K562 (cell line): ENCODE measurements at regions not wholly inside any gene's neighbourhood (a gene's known extent, or its start where the extent isn't known, plus 50 kb on each side); places are given as distances from the start of the nearest gene placed in this dataset.

ENCODE experiments used
- ATAC-seq: fragments of 200-7000 bp; cut with Tn5 transposase; 3 replicates; pipeline ENCODE4 v1.9.1; 2020; ENCODE audit warnings: moderate library complexity
- BruUV-seq: library from RNA; stranded (reverse); fragments of 400-500 nt; replicated peaks from 2 replicates; lab custom pipeline; 2021; lab: Mats Ljungman, UMichigan
- CTCF ChIA-PET: fragments of 300-600 bp; formaldehyde crosslinking; extraction: SDS; loops from one replicate; lab custom pipeline; 2021; ENCODE audit warnings: low intra/inter-chr PET ratio; lab: Yijun Ruan, JAX
- POLR2A ChIA-PET: fragments of 300-600, 350-650 bp; sonication (Branson Sonifier 250); formaldehyde crosslinking; extraction: SDS; loops from one replicate; lab custom pipeline; 2021; ENCODE audit warnings: antibody characterized with exemption, inconsistent platforms; lab: Yijun Ruan, JAX
- DNase-seq, 4 experiments: peaks; one replicate each; pipeline versions ENCODE4 v3.0.0 to v3.0.0-alpha.2; 2011 to 2018; ENCODE audit warnings: low spot score in 3 of 4, mixed read lengths in 3 of 4; ENCODE audit errors: extremely low read depth in 1 of 4
- FAIRE-seq: peaks from 2 replicates; lab custom pipeline; 2011; peaks lifted over from hg19 to GRCh38; lab: Jason Lieb, UNC
- H2AFZ ChIP-seq: 2 replicates; pipeline ENCODE4 v1.6.0; 2011; ENCODE audit warnings: low read depth, low read length, control low read depth, inconsistent platforms
- H3K27ac ChIP-seq: fragments of 200-600 bp; 3 replicates; pipeline ENCODE4 v1.8.0; 2011; ENCODE audit warnings: low read depth, mild to moderate bottlenecking, control low read depth, inconsistent platforms, low read length, moderate library complexity, mixed read lengths; ENCODE audit errors: extremely low read depth
- H3K27me3 ChIP-seq, 2 experiments: fragments of 300-600 bp in 1 of 2; 2 replicates in 1 of 2; 3 replicates in 1 of 2; pipeline versions ENCODE4 v1.6.0 to v1.8.0; 2011; ENCODE audit warnings: inconsistent platforms in 2 of 2, low read length in 2 of 2, mild to moderate bottlenecking in 1 of 2, mixed read lengths in 1 of 2, moderate library complexity in 1 of 2; ENCODE audit not compliant: control insufficient read depth in 2 of 2, insufficient read depth in 2 of 2
- H3K36me3 ChIP-seq: fragments of 300-600 bp; 3 replicates; pipeline ENCODE4 v1.8.0; 2011; ENCODE audit warnings: mild to moderate bottlenecking, low read length, inconsistent platforms; ENCODE audit not compliant: control insufficient read depth, insufficient read depth
- H3K4me1 ChIP-seq, 2 experiments: fragments of 200-600 bp in 1 of 2; replicated peaks in 1 of 2; 2 replicates in 1 of 2; 3 replicates in 1 of 2; pipeline versions ENCODE4 v1.5.1 to v1.8.0; 2011; ENCODE audit warnings: inconsistent platforms in 2 of 2, low read length in 2 of 2, mild to moderate bottlenecking in 1 of 2, mixed read lengths in 1 of 2, moderate library complexity in 1 of 2; ENCODE audit not compliant: control insufficient read depth in 2 of 2, insufficient read depth in 2 of 2
- H3K4me2 ChIP-seq: 2 replicates; pipeline ENCODE4 v1.6.1; 2011; ENCODE audit warnings: low read length, control low read depth, inconsistent platforms, mixed read lengths; ENCODE audit not compliant: insufficient read depth
- H3K4me3 ChIP-seq: fragments of 200-600 bp; sonication (generic), shearing (Covaris generic); 2 replicates; pipeline ENCODE4 v1.5.1; 2016; ENCODE audit warnings: control low read depth, inconsistent platforms
- H3K79me2 ChIP-seq: fragments of 200-600 bp; 3 replicates; pipeline ENCODE4 v1.8.0; 2011; ENCODE audit warnings: low read length, inconsistent platforms; ENCODE audit not compliant: control insufficient read depth, insufficient read depth
- H3K9ac ChIP-seq, 2 experiments: 2 replicates each; pipeline versions ENCODE4 v1.6.0 to v1.6.1; 2011; ENCODE audit warnings: low read depth in 2 of 2, low read length in 2 of 2, control low read depth in 1 of 2, inconsistent platforms in 1 of 2, mild to moderate bottlenecking in 1 of 2, mixed read lengths in 1 of 2; ENCODE audit not compliant: insufficient read depth in 1 of 2
- H3K9me1 ChIP-seq: one replicate; pipeline ENCODE4 v1.6.0; 2011; ENCODE audit warnings: inconsistent platforms, mild to moderate bottlenecking, low read length, moderate library complexity; ENCODE audit not compliant: control insufficient read depth, insufficient read depth
- H3K9me3 ChIP-seq: replicated peaks from 2 replicates; pipeline ENCODE4 v1.5.1; 2011; ENCODE audit warnings: low read depth, low read length, inconsistent platforms; ENCODE audit not compliant: control insufficient read depth, insufficient read depth
- H4K20me1 ChIP-seq: replicated peaks from 2 replicates; pipeline ENCODE4 v1.6.1; 2011; ENCODE audit warnings: low read length, inconsistent platforms, mixed read lengths; ENCODE audit not compliant: control insufficient read depth, insufficient read depth
- GTF2F1 ChIP-seq: IDR thresholded peaks from 2 replicates; pipeline ENCODE4 v1.6.1; 2011; ENCODE audit warnings: low read depth, low read length, improper control_type of control experiment
- NCOA1 ChIP-seq: fragments of 450-650 bp; IDR thresholded peaks from 2 replicates; pipeline ENCODE4 v1.6.1; 2016; ENCODE audit warnings: low read depth
- NFIC ChIP-seq: fragments of 450-650 bp; IDR thresholded peaks from 2 replicates; pipeline ENCODE4 v1.6.1; 2017; ENCODE audit warnings: mild to moderate bottlenecking, inconsistent platforms
- NFXL1 ChIP-seq: fragments of 450-650 bp; formaldehyde crosslinking; IDR thresholded peaks from 2 replicates; pipeline ENCODE4 v1.4.0; 2021; ENCODE audit warnings: mild to moderate bottlenecking
- REST ChIP-seq, 2 experiments: fragments of 450-650 bp; formaldehyde crosslinking in 1 of 2; IDR thresholded peaks; 2 replicates each; pipeline versions ENCODE4 v1.4.0 to v1.6.1; 2014 to 2020; ENCODE audit warnings: mild to moderate bottlenecking in 2 of 2, borderline replicate concordance in 1 of 2, low read depth in 1 of 2
- WGBS: fragments of 100-300 bp; shearing (Covaris generic); methylation state at CpG from one replicate; pipeline ENCODE4 v1.1.6; 2016; ENCODE audit warnings: low coverage, mixed read lengths; ENCODE audit not compliant: insufficient coverage; ENCODE audit errors: missing lambda C conversion rate; 5-methylcytosine and 5-hydroxymethylcytosine counted together
- in situ Hi-C: fragments of 300-500 bp; cut with MboI; formaldehyde crosslinking; loops from 4 replicates; pipeline ENCODE4 v1.15.0; 2018; ENCODE audit warnings: inconsistent platforms, mixed read lengths
- intact Hi-C: fragments of 100-400 bp; cut with micrococcal nuclease; formaldehyde crosslinking; loops from 2 replicates; pipeline ENCODE4 v1.14.2; 2022

GRCh38 chr3:174783502-174783901 is 75.6 kb upstream of the NAALADL2 start:
- H3K4me2 ChIP-seq = no peak overlapping the region
- TF ChIP-seq NFIC = no peak
- no peak for TF ChIP-seq GTF2F1
- TF ChIP-seq NFXL1 (CRISPR knock-in tag) = no peak
- no peak for TF ChIP-seq REST (IDR thresholded peaks at IDR 0.05; ENCODE audit: borderline replicate concordance)
- no peak for TF ChIP-seq REST (CRISPR knock-in tag; IDR thresholded peaks at IDR 0.05; ENCODE audit: low read depth)
- TF ChIP-seq NCOA1 = no peak
- ATAC-seq = no peak
- FAIRE-seq = no peak
- H3K79me2 ChIP-seq = no peaks in the 10 kb centered on the region
- no TSS peak for BruUV-seq
- no peak overlapping the region for H3K9ac ChIP-seq
- no peaks in the 10 kb centered on the region for H4K20me1 ChIP-seq
- no peaks in the 10 kb centered on the region for H3K36me3 ChIP-seq
- intact Hi-C loops (no loop called here), in situ Hi-C loops (no loop called here)
- ChIA-PET CTCF (no interaction called here), POLR2A (no interaction called here)
- H3K4me1 ChIP-seq = no peaks in the 10 kb centered on the region
- no peaks in the 10 kb centered on the region for H3K27me3 ChIP-seq
- DNase-seq = no peak
- H3K9me1 ChIP-seq = no peaks in the 10 kb centered on the region
- no peak overlapping the region for H2AFZ ChIP-seq
- no peak overlapping the region for H3K4me3 ChIP-seq
- 0% methylated on average over 2 of the region's 2 CpGs for WGBS
- H3K9me3 ChIP-seq = no peaks in the 10 kb centered on the region
- no peak overlapping the region for H3K27ac ChIP-seq
